NCI-H187 treated with DMSO at 0.1 percent for 48 hours (cell line): ENCODE measurements at regions not wholly inside any gene's neighbourhood (a gene's known extent, or its start where the extent isn't known, plus 50 kb on each side); places are given as distances from the start of the nearest gene placed in this dataset.
"Not testable (repeated sequence)": the region's sequence is repeated elsewhere in the genome, so short reads cannot be mapped to it uniquely, and the experiment has no call there.

Experiments
- DNase-seq: peaks from one replicate; lab custom pipeline; 2025; lab: John Stamatoyannopoulos, UW

DNA sequence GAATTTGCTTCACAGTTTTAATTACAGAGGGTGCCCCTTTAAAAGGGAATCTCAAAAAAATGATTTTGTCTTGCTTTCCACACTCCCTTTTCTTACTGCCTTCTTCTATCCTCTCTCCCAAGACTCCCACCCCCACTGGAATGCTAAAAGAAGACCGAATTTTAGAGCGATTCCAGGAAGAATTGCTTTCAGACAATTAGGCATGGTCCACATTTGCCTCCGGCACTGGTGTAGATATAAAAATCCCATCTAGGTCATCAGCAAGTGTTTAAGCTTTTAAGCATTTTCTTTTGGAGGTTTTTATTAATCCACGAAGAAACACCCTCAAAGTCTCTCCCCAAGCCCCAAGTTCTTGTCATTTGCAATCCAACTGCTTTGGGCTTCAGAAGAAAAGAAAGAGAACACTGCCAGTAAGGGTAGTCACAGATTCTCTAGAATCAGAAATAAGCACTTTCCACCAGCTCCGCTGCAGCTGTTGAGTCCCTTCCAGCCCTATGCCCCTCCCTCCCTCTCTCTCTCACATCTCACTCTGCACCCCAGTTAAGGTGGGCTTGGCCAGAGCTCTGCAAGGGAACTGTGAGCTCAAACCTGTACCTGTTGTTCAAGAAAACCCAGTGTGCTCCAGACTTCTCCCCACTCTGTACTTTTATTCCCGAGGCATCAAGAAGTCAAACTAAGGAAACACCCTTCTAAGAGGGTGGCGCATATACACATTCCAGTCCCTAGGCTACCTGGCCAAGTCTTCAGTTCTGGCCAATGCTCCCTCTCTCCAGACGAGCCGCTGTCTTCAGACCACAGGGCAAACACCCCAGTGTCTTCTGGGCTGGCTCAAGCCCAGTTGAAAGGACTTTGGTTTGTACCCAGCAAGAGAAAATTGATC is 170.2 kb downstream of the RGS9 start:
- DNase-seq = no peak

- DNase-seq = no peak
Observed at GRCh38 chr17:65305778-65306177, 168.6 kb downstream of the RGS9 start.

- DNase-seq = no peak
Observed at GRCh38 chr17:65305116-65305515, 167.9 kb downstream of the RGS9 start.

- DNase-seq = not testable (repeated sequence)
Observed at GRCh38 chr17:65301882-65302281, 164.7 kb downstream of the RGS9 start.

DNA sequence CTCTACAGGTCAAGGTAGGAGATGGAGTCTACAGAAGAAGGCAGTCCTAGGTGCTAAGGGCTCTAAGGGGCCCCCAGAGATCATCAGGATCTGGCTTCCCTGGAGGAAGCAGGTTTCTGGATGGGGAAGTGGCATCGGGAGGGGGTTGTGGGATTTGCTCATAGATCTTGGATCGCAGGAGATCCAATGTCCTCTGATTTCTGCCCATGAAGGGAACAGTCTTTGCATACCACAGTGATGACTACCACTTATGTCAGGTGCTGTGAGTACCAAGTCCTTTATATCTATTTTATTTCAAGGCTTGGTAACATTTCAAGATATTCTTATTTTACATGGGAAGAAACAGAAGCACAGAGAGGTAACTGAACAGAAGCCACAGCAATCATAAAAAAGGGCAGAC is 164.0 kb downstream of the RGS9 start:
- no peak for DNase-seq

DNA sequence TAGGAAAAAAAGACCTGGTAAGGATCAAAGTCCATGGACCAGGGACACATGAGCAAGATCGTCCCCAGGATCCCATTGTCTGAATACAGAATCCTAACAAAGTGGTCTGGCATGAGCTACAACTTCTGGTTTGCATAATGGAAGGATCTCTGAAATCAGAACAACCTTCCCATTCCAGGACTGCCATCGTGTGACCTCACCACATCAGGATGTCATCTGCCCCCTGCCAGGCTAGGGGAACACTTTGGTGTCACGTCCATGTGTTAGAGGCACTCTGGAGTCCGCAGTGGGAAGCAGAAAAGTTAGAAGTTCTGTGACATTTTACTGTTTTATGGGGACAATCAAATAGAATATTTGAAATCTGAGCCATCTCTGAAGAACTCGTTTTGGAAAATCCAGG is 160.7 kb downstream of the RGS9 start:
- no peak for DNase-seq

DNA sequence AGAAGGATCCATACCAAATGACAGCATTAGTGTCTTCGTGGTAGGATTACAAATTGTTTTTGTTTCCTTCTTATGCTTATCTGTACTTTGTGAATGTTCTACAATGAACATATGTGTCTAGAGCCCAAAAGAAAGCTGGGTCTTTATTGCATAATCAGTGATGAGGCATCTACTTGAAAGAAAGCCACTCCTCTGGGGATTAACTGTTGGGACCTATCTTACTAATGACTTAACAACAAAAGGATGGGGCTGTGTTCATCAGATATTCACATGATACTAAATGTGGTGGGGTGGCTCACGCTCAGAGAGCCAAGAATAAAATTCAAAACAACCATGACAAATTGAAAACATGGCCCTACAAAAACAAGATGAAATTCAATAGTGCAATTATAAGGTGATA is 160.2 kb downstream of the RGS9 start:
- DNase-seq = no peak

- DNase-seq = peak; percentile 25
Observed at GRCh38 chr17:65294181-65294719, 157.1 kb downstream of the RGS9 start.

GRCh38 chr17:65293584-65294180 is 156.5 kb downstream of the RGS9 start:
- DNase-seq = no peak

- no peak for DNase-seq
Observed at GRCh38 chr17:65292430-65292829, 155.3 kb downstream of the RGS9 start.

GRCh38 chr17:65291301-65291700 is 154.1 kb downstream of the RGS9 start:
- not testable (repeated sequence) for DNase-seq

DNA sequence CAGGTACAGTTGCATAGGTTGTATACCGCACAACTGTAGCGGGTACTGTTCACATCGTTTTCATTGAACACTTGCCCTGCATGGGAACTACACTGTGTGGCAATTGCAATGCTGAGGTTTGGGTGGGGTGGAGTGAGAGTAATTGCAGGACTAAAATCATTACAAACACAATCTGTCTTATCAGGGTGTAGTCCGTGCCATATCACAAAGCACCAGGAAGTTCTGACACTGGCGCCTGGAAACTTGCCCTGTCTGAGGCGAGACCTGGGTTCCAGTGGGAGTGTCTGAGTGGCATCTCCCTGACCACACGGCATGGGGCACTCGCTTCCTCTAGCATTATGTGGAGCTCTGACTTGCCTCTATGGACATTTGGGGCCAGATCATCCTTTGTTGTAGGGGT is 153.4 kb downstream of the RGS9 start:
- no peak for DNase-seq

GRCh38 chr17:65290056-65290455 is 152.9 kb downstream of the RGS9 start:
- DNase-seq = no peak

- DNase-seq = no peak
Observed at GRCh38 chr17:65287040-65287439, 149.9 kb downstream of the RGS9 start.

DNA sequence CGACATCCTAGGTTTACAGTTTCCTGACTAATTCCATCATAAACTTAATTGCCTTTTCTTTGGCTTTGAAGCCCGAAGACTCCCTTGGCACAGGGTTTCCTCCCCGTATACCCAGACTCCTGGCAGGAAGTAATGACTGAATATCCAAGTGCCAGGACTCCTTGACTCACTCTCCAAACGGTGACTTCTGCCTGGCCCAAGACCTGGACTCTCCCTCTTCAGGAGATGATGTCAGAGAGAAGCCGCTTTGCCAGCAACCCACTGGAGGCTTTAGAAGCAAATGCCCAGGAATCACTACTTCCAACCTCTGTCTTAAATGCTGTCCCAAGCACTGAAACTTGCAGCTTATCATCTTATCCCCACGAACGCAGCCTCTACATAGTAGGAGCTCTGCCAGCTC is 146.5 kb downstream of the RGS9 start:
- DNase-seq = no peak

- DNase-seq = no peak
Observed at GRCh38 chr17:65279456-65279855, 142.3 kb downstream of the RGS9 start.

DNA sequence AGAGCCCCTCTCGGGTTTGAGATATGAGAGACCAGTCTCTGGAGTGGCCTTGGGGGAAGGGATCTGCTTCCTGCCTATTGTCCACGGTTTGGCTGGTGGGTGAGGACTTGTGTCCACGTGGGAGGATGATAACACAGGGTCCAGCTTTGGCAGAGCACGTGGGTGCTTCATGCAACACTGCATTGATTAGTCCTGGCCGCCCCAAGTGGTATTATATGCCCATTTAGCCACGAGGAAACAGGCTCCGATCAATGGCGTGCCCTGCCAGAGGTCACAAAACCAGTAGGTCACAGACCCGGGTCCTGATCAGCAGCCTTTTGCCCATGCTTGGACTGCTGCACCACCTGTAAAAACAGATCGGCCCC is 141.6 kb downstream of the RGS9 start:
- DNase-seq = no peak

DNA sequence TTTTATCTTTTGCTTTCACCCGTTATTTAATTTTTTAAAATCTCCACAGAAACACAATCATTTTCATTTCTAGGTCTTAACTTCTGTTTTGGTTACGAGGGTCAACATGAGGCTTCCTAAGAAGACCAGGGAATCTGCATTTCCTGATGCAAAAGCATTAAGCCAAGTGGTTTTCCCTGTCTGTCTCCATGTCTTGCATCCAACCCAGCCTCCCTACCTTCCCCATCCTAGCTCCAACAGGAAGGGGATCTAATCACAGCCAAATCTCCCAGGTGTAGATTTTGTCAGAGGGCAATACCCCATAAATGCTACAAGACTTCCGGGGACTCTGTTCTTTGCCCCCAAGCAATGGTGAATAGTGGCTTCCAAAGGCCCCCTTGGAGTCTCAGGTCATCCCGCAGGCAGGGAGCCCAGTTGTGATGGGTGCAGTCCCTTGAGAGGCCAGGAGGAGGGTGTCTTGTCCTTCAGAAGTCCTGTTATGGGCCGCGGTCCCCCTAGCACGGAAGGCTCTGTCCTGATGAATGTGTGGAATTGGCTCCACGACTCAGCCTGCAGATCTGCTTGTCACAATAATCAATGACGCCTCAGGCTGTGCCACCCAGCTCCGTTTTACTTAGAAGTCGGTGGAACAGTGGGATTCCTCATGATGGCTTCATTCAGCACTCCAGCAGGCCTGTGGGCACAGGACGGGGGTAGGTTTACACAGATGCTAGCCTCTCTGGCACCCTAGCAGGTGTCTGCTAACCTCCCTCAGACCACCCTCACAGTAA is 141.1 kb downstream of the RGS9 start:
- no peak for DNase-seq

DNA sequence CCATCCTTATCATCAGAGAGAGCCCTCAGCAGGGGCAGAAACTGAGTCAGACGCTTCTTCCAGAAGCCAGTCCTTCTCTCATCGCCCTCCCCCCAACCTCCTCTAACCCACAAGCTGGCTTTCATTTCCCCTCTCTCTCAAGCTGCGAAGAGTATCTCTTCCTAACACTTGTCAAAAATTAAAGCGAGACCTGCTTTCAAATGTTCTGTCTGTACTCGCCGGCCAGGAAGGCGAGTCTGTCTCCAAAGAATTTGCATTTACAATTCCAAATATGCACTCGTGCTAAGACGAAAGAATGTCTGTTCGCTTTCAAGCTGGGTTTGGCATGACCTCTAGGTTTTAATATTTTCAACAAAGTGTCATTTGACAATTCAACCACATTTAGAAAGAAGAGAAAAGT is 140.4 kb downstream of the RGS9 start:
- no peak for DNase-seq
